ENCODE measurements at regions not wholly inside any gene's neighbourhood (a gene's known extent, or its start where the extent isn't known, plus 50 kb on each side); places are given as distances from the start of the nearest gene placed in this dataset.

DNA sequence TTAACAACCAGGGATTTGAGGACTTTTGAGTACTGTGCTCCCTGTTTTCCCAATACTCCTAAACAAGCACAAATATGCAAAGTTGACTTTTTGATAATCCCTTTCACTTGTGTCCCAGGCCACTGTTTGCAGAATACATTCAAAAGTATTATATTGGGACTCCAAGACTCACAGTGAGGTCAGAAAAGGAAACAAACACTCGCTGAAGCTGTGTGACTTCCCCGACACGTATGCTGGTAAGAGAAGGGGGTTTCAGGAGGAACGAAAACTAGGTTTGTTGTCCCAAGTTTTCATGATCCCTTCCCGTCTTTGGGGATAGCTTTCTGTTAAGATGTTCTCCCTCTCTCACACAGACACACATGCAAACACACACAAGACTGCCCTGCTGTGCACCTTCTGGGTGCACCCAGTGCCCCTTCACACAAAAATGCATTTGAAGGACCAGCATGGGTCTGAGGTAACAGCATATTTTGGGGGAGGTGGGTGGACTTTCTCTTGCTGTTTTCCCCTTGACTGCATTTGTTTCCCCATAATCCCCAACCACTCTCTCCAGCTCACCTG is 225.2 kb upstream of the PRICKLE2 start:
- H3K9ac ChIP-seq (ENCODE audit: low read length), result no peak overlapping the region
- H3K9me3 ChIP-seq (ENCODE audit: insufficient read depth, low read depth, low read length), result no peaks in the 10 kb centered on the region
- no peak overlapping the region for H3K18ac ChIP-seq (ENCODE audit: low read length)
- no peak overlapping the region for H3K4ac ChIP-seq (ENCODE audit: low read depth, low read length)
- no peaks in the 10 kb centered on the region for H3K27me3 ChIP-seq (ENCODE audit: insufficient read depth, low read length)
- H3K4me3 ChIP-seq (ENCODE audit: low read depth, low read length), result no peak overlapping the region
- no peaks in the 10 kb centered on the region for H3K79me2 ChIP-seq (ENCODE audit: control insufficient read depth, insufficient read depth, low read length, poor library complexity)
- H3K27ac ChIP-seq (ENCODE audit: low read depth, low read length), result no peak overlapping the region
- no peak overlapping the region for H3K4me2 ChIP-seq (ENCODE audit: low read length)
- H3K14ac ChIP-seq (ENCODE audit: low read length), result no peak overlapping the region
- no peak overlapping the region for H2BK5ac ChIP-seq (ENCODE audit: low read depth, low read length, poor library complexity)
- H2BK12ac ChIP-seq (ENCODE audit: low read length), result no peak overlapping the region
- no peak for DNase-seq
- H4K91ac ChIP-seq (ENCODE audit: low read depth, low read length), result no peak overlapping the region
- no peak overlapping the region for H4K12ac ChIP-seq (ENCODE audit: low read depth, low read length)
- H2BK120ac ChIP-seq (ENCODE audit: insufficient read depth, low read length, poor library complexity), result no peak overlapping the region
- no CpG with 5 or more reads among the region's 5 CpGs for WGBS (ENCODE audit: extremely low coverage, insufficient coverage, insufficient read length)
- H2AK5ac ChIP-seq (ENCODE audit: low read length), result no peak overlapping the region
- no peak overlapping the region for H2AFZ ChIP-seq (ENCODE audit: insufficient read depth, low read length, poor library complexity)
- peaks cover 2 to 4% of the 10 kb centered on the region in 2 experiments for H3K4me1 ChIP-seq (ENCODE audit: control insufficient read depth in 1 of 2, insufficient read depth in 2 of 2, low read length in 2 of 2)
- no peak overlapping the region for H3K23ac ChIP-seq (ENCODE audit: low read length)
- H4K8ac ChIP-seq (ENCODE audit: low read depth, low read length), result no peak overlapping the region
- H3K79me1 ChIP-seq (ENCODE audit: low read length), result peaks cover 2% of the 10 kb centered on the region
- H3K36me3 ChIP-seq (ENCODE audit: control insufficient read depth in 1 of 2, insufficient read depth in 2 of 2, low read length in 2 of 2), result no peaks in the 10 kb centered on the region

DNA sequence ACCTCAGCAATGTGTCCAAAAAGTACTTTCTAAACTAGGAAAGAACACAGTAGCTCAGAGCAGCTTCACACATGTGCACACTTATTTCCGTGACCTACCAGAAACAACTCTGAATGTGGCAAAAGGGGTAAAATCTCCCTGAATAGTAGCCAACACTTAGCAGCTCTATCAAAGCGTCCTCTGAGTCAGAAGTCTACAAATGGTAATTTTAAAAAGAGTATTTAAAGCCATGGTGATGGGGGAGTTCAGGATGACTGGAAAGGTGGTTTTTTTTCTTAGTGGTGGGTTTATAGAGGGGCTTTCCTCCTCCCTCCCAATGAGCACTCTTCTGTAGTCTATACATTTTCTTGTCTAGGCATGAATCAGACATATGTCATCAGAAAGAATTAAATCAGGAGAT is 223.8 kb upstream of the PRICKLE2 start:
- Histone ChIP-seq H3K9ac (ENCODE audit: low read length) (no peak overlapping the region), H3K4me2 (ENCODE audit: low read length) (no peak overlapping the region), H2BK120ac (ENCODE audit: insufficient read depth, low read length, poor library complexity) (no peak overlapping the region), H3K23ac (ENCODE audit: low read length) (no peak overlapping the region), H2BK12ac (ENCODE audit: low read length) (no peak overlapping the region), H4K8ac (ENCODE audit: low read depth, low read length) (no peak overlapping the region), H3K36me3 (ENCODE audit: control insufficient read depth in 1 of 2, insufficient read depth in 2 of 2, low read length in 2 of 2) (no peaks in the 10 kb centered on the region), H3K4me1 (ENCODE audit: control insufficient read depth in 1 of 2, insufficient read depth in 2 of 2, low read length in 2 of 2) (peaks cover under 1 to 3% of the 10 kb centered on the region in 2 experiments), H4K91ac (ENCODE audit: low read depth, low read length) (no peak overlapping the region), H3K27me3 (ENCODE audit: insufficient read depth, low read length) (peaks cover 2% of the 10 kb centered on the region), H3K4me3 (ENCODE audit: low read depth, low read length) (no peak overlapping the region), H2AK5ac (ENCODE audit: low read length) (no peak overlapping the region), H3K27ac (ENCODE audit: low read depth, low read length) (no peak overlapping the region), H2BK5ac (ENCODE audit: low read depth, low read length, poor library complexity) (no peak overlapping the region), H2AFZ (ENCODE audit: insufficient read depth, low read length, poor library complexity) (no peak overlapping the region), H3K9me3 (ENCODE audit: insufficient read depth, low read depth, low read length) (peaks cover 3% of the 10 kb centered on the region), H3K4ac (ENCODE audit: low read depth, low read length) (no peak overlapping the region), H3K79me2 (ENCODE audit: control insufficient read depth, insufficient read depth, low read length, poor library complexity) (peaks cover 2% of the 10 kb centered on the region), H4K12ac (ENCODE audit: low read depth, low read length) (no peak overlapping the region), H3K79me1 (ENCODE audit: low read length) (peaks cover 7% of the 10 kb centered on the region), H3K14ac (ENCODE audit: low read length) (no peak overlapping the region), H3K18ac (ENCODE audit: low read length) (no peak overlapping the region)
- WGBS (ENCODE audit: extremely low coverage, insufficient coverage, insufficient read length), result no CpG with 5 or more reads among the region's 2 CpGs
- DNase-seq, result no peak

- Histone ChIP-seq H2AFZ (ENCODE audit: insufficient read depth, low read length, poor library complexity) (no peak overlapping the region), H2BK5ac (ENCODE audit: low read depth, low read length, poor library complexity) (no peak overlapping the region), H3K14ac (ENCODE audit: low read length) (no peak overlapping the region), H3K36me3 (ENCODE audit: control insufficient read depth in 1 of 2, insufficient read depth in 2 of 2, low read length in 2 of 2) (no peaks in the 10 kb centered on the region), H3K4me3 (ENCODE audit: low read depth, low read length) (no peak overlapping the region), H4K12ac (ENCODE audit: low read depth, low read length) (no peak overlapping the region), H2BK12ac (ENCODE audit: low read length) (no peak overlapping the region), H3K27me3 (ENCODE audit: insufficient read depth, low read length) (peaks cover 2% of the 10 kb centered on the region), H4K8ac (ENCODE audit: low read depth, low read length) (no peak overlapping the region), H4K91ac (ENCODE audit: low read depth, low read length) (no peak overlapping the region), H3K9ac (ENCODE audit: low read length) (no peak overlapping the region), H3K4ac (ENCODE audit: low read depth, low read length) (no peak overlapping the region), H3K4me2 (ENCODE audit: low read length) (peak overlapping the region; percentile 98), H3K9me3 (ENCODE audit: insufficient read depth, low read depth, low read length) (peaks cover 3% of the 10 kb centered on the region), H3K4me1 (ENCODE audit: control insufficient read depth in 1 of 2, insufficient read depth in 2 of 2, low read length in 2 of 2) (peaks cover 0 to 3% of the 10 kb centered on the region in 2 experiments), H2BK120ac (ENCODE audit: insufficient read depth, low read length, poor library complexity) (no peak overlapping the region), H3K79me2 (ENCODE audit: control insufficient read depth, insufficient read depth, low read length, poor library complexity) (peaks cover 2% of the 10 kb centered on the region), H3K79me1 (ENCODE audit: low read length) (peaks cover 4% of the 10 kb centered on the region), H3K18ac (ENCODE audit: low read length) (no peak overlapping the region), H3K27ac (ENCODE audit: low read depth, low read length) (no peak overlapping the region), H2AK5ac (ENCODE audit: low read length) (no peak overlapping the region), H3K23ac (ENCODE audit: low read length) (no peak overlapping the region)
- WGBS (ENCODE audit: extremely low coverage, insufficient coverage, insufficient read length), result no CpG with 5 or more reads among the region's 5 CpGs
- no peak for DNase-seq
Measured at GRCh38 chr3:64445944-64446300, 220.7 kb upstream of the PRICKLE2 start.

DNA sequence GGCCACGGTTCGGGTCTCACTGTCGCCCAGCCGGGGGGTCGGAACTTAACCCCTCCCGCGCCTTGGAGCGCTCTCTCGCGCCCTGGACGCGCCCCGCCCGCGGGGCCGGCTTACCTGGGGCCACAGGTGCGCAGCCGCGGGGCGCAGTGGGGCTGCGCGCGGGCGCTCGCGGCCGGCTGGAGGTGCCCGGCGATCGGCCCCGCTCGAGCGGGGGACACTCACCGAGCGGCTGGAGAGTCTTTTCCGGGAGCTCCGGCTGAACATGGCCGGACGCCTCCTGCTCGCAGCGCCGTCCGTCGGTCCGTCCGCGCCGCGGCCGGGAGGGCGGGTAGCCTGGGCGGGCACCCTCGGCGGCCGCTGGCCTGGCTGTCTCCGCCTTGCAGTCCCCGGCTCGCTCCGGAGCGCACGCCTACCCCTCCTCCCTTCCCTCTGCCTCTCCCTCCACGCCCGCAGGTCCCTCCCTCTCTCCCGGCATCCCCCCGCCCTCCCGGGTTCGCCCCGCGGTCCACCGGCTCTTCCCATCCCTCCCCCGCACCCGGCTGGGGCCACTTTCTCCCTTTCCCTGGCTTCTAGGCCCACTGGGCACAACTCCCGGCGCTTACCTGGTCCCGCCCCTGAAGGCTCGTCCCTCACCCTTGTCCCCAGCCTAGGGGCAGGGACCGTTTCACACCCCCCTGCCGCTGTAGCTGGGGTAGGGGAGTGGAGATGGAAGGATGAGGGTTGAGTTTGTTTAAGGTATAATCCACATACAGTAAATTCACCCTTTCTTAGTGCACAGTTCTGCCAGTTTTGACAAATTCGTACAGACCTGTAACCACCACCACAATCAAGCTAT is 220.1 kb upstream of the PRICKLE2 start:
- H3K9me3 ChIP-seq (ENCODE audit: insufficient read depth, low read depth, low read length), result peaks cover 3% of the 10 kb centered on the region
- H2AK5ac ChIP-seq (ENCODE audit: low read length), result peak overlapping the region; percentile 40
- no peak overlapping the region for H3K23ac ChIP-seq (ENCODE audit: low read length)
- peaks cover 0 to 3% of the 10 kb centered on the region in 2 experiments for H3K4me1 ChIP-seq (ENCODE audit: control insufficient read depth in 1 of 2, insufficient read depth in 2 of 2, low read length in 2 of 2)
- H3K4me3 ChIP-seq (ENCODE audit: low read depth, low read length), result peak overlapping the region; percentile 83
- peak overlapping the region; percentile 76 for H3K9ac ChIP-seq (ENCODE audit: low read length)
- H3K27ac ChIP-seq (ENCODE audit: low read depth, low read length), result no peak overlapping the region
- no peak overlapping the region for H4K12ac ChIP-seq (ENCODE audit: low read depth, low read length)
- peak overlapping the region; percentile 43 for H3K18ac ChIP-seq (ENCODE audit: low read length)
- peak overlapping the region; percentile 64 for H2BK120ac ChIP-seq (ENCODE audit: insufficient read depth, low read length, poor library complexity)
- peak overlapping the region; percentile 45 for H2BK12ac ChIP-seq (ENCODE audit: low read length)
- H3K27me3 ChIP-seq (ENCODE audit: insufficient read depth, low read length), result peaks cover 2% of the 10 kb centered on the region
- peak overlapping the region; percentile 66 for H4K8ac ChIP-seq (ENCODE audit: low read depth, low read length)
- H3K4me2 ChIP-seq (ENCODE audit: low read length), result peak overlapping the region; percentile 98
- H4K91ac ChIP-seq (ENCODE audit: low read depth, low read length), result peak overlapping the region; percentile 29
- peak overlapping the region; percentile 69 for H2AFZ ChIP-seq (ENCODE audit: insufficient read depth, low read length, poor library complexity)
- H2BK5ac ChIP-seq (ENCODE audit: low read depth, low read length, poor library complexity), result no peak overlapping the region
- DNase-seq, result peak in 1 of 2 donors; percentile 9
- peak overlapping the region; percentile 63 for H3K14ac ChIP-seq (ENCODE audit: low read length)
- peaks cover 4% of the 10 kb centered on the region for H3K79me1 ChIP-seq (ENCODE audit: low read length)
- no CpG with 5 or more reads among the region's 79 CpGs for WGBS (ENCODE audit: extremely low coverage, insufficient coverage, insufficient read length)
- H3K36me3 ChIP-seq (ENCODE audit: control insufficient read depth in 1 of 2, insufficient read depth in 2 of 2, low read length in 2 of 2), result no peaks in the 10 kb centered on the region
- H3K79me2 ChIP-seq (ENCODE audit: control insufficient read depth, insufficient read depth, low read length, poor library complexity), result peaks cover 2% of the 10 kb centered on the region
- peak overlapping the region; percentile 30 for H3K4ac ChIP-seq (ENCODE audit: low read depth, low read length)

Data from trophoblast cell (in vitro differentiated cells and primary cell).